GM23338 (cell line): ENCODE measurements at regions not wholly inside any gene's neighbourhood (a gene's known extent, or its start where the extent isn't known, plus 50 kb on each side); places are given as distances from the start of the nearest gene placed in this dataset.

Experiments used
- ATAC-seq: fragments of 200-7000 bp; cut with Tn5 transposase; 3 replicates; pipeline ENCODE4 v1.9.1; 2020
- DNase-seq: peaks from one replicate; pipeline ENCODE4 v3.0.0-alpha.2; 2015; ENCODE audit warnings: low spot score
- H2AFZ ChIP-seq: fragments of 200-600 bp; sonication (generic); 2 replicates; pipeline ENCODE4 v1.8.0; 2016; ENCODE audit warnings: antibody characterized with exemption, mild to moderate bottlenecking, moderate library complexity
- H3F3A ChIP-seq: fragments of 200-600 bp; sonication (generic); replicated peaks from 2 replicates; pipeline ENCODE4 v1.8.0; 2017; ENCODE audit warnings: antibody characterized with exemption, mixed run types, low read depth
- H3K27ac ChIP-seq: fragments of 200-600 bp; sonication (generic); 2 replicates; pipeline ENCODE4 v1.6.1; 2016; ENCODE audit warnings: low read depth
- H3K27me3 ChIP-seq: fragments of 200-600 bp; sonication (generic); 2 replicates; pipeline ENCODE4 v1.8.0; 2016; ENCODE audit warnings: mild to moderate bottlenecking, mixed run types, moderate library complexity; ENCODE audit not compliant: insufficient read depth
- H3K36me3 ChIP-seq: fragments of 200-600 bp; sonication (generic); 2 replicates; pipeline ENCODE4 v1.8.0; 2016; ENCODE audit warnings: mild to moderate bottlenecking; ENCODE audit not compliant: insufficient read depth
- H3K4me1 ChIP-seq: fragments of 200-600 bp; sonication (generic); 2 replicates; pipeline ENCODE4 v1.8.0; 2016; ENCODE audit warnings: mild to moderate bottlenecking, moderate library complexity; ENCODE audit not compliant: insufficient read depth
- H3K4me2 ChIP-seq: fragments of 200-600 bp; sonication (generic); 2 replicates; pipeline ENCODE4 v1.7.1; 2017; ENCODE audit warnings: mixed run types
- H3K4me3 ChIP-seq: fragments of 200-600 bp; sonication (generic); 2 replicates; pipeline ENCODE4 v1.6.1; 2016; ENCODE audit warnings: mixed run types
- H3K79me2 ChIP-seq: fragments of 200-600 bp; sonication (generic); replicated peaks from 2 replicates; pipeline ENCODE4 v1.8.0; 2017; ENCODE audit warnings: mild to moderate bottlenecking; ENCODE audit not compliant: insufficient read depth
- H3K9me2 ChIP-seq: fragments of 200-600 bp; sonication (generic); 2 replicates; pipeline ENCODE4 v1.8.0; 2017; ENCODE audit not compliant: insufficient read depth
- H4K20me1 ChIP-seq: fragments of 200-600 bp; sonication (generic); replicated peaks from 2 replicates; pipeline ENCODE4 v1.8.0; 2017; ENCODE audit warnings: mild to moderate bottlenecking; ENCODE audit not compliant: insufficient read depth
- H3K27ac Mint-ChIP-seq: 2 replicates; pipeline ENCODE4 v1.8.0; 2020; ENCODE audit warnings: inconsistent platforms, mild to moderate bottlenecking, moderate library complexity, mixed read lengths
- H3K27me3 Mint-ChIP-seq: 3 replicates; pipeline ENCODE4 v1.8.0; 2022; ENCODE audit warnings: low read depth, mild to moderate bottlenecking, moderate library complexity, mixed read lengths, inconsistent platforms; ENCODE audit not compliant: insufficient read depth, poor library complexity
- H3K36me3 Mint-ChIP-seq: 3 replicates; pipeline ENCODE4 v1.8.0; 2021; ENCODE audit warnings: low read depth, mild to moderate bottlenecking, inconsistent platforms, moderate library complexity, mixed read lengths
- H3K4me1 Mint-ChIP-seq: 3 replicates; pipeline ENCODE4 v1.8.0; 2020; ENCODE audit warnings: mild to moderate bottlenecking, inconsistent platforms, mixed read lengths
- H3K4me3 Mint-ChIP-seq: 3 replicates; pipeline ENCODE4 v1.8.0; 2021; ENCODE audit warnings: moderate library complexity, mild to moderate bottlenecking, inconsistent platforms, mixed read lengths
- H3K9me3 Mint-ChIP-seq: 3 replicates; pipeline ENCODE4 v1.8.0; 2020; ENCODE audit warnings: moderate library complexity, mild to moderate bottlenecking, inconsistent platforms, mixed read lengths
- CREB1 ChIP-seq: fragments of 250-450 bp; sonication (Bioruptor Pico); IDR thresholded peaks from 2 replicates; pipeline ENCODE4 v1.5.0; 2020; ENCODE audit warnings: low read depth, mild to moderate bottlenecking, moderate library complexity
- ETS1 ChIP-seq: IDR thresholded peaks from 2 replicates; pipeline ENCODE4 v1.6.1; 2016; ENCODE audit warnings: antibody characterized with exemption
- EZH2 ChIP-seq: fragments of 200-600 bp; sonication (generic); IDR thresholded peaks from one replicate; pipeline ENCODE4 v1.8.0; 2017; ENCODE audit warnings: antibody characterized with exemption, mild to moderate bottlenecking, low read depth; ENCODE audit not compliant: unreplicated experiment
- EZH2phosphoT487 ChIP-seq: fragments of 200-600 bp; sonication (generic); IDR thresholded peaks from one replicate; pipeline ENCODE4 v1.8.1; 2018; ENCODE audit warnings: antibody characterized with exemption; ENCODE audit not compliant: unreplicated experiment
- JUNB ChIP-seq: IDR thresholded peaks from one replicate; pipeline ENCODE4 v1.6.1; 2016; ENCODE audit warnings: antibody characterized with exemption; ENCODE audit not compliant: unreplicated experiment
- NANOG ChIP-seq: IDR thresholded peaks from 2 replicates; pipeline ENCODE4 v1.6.1; 2016; ENCODE audit warnings: antibody characterized with exemption, borderline replicate concordance
- POLR2AphosphoS5 ChIP-seq: IDR thresholded peaks from 2 replicates; pipeline ENCODE4 v1.6.1; 2016; ENCODE audit warnings: antibody characterized with exemption, low read depth
- ZNF114 ChIP-seq: fragments of 250-450 bp; sonication (Bioruptor Pico); IDR thresholded peaks from 2 replicates; pipeline ENCODE4 v1.5.0; 2020; ENCODE audit warnings: mild to moderate bottlenecking, moderate library complexity
- ZNF331 ChIP-seq: fragments of 250-450 bp; sonication (Bioruptor Pico); IDR thresholded peaks from 2 replicates; pipeline ENCODE4 v1.5.0; 2020; ENCODE audit warnings: low read depth, mild to moderate bottlenecking, moderate library complexity
- TF ChIP-seq, protein P1 (sequence below): fragments of 250-450 bp; sonication (Bioruptor Pico); IDR thresholded peaks from 2 replicates; pipeline ENCODE4 v1.5.0; 2020; ENCODE audit warnings: mild to moderate bottlenecking, moderate library complexity
- TF ChIP-seq, protein P2 (sequence below), 2 experiments: fragments of 200-600 bp in 1 of 2; sonication (generic) in 1 of 2; conservative IDR thresholded peaks; 2 replicates each; pipeline versions ENCODE4 v1.5.1 to v1.6.1; 2016 to 2017; ENCODE audit warnings: antibody characterized with exemption in 2 of 2, low read depth in 2 of 2, mild to moderate bottlenecking in 2 of 2, moderate library complexity in 1 of 2

- TF ChIP-seq, protein P1, sequence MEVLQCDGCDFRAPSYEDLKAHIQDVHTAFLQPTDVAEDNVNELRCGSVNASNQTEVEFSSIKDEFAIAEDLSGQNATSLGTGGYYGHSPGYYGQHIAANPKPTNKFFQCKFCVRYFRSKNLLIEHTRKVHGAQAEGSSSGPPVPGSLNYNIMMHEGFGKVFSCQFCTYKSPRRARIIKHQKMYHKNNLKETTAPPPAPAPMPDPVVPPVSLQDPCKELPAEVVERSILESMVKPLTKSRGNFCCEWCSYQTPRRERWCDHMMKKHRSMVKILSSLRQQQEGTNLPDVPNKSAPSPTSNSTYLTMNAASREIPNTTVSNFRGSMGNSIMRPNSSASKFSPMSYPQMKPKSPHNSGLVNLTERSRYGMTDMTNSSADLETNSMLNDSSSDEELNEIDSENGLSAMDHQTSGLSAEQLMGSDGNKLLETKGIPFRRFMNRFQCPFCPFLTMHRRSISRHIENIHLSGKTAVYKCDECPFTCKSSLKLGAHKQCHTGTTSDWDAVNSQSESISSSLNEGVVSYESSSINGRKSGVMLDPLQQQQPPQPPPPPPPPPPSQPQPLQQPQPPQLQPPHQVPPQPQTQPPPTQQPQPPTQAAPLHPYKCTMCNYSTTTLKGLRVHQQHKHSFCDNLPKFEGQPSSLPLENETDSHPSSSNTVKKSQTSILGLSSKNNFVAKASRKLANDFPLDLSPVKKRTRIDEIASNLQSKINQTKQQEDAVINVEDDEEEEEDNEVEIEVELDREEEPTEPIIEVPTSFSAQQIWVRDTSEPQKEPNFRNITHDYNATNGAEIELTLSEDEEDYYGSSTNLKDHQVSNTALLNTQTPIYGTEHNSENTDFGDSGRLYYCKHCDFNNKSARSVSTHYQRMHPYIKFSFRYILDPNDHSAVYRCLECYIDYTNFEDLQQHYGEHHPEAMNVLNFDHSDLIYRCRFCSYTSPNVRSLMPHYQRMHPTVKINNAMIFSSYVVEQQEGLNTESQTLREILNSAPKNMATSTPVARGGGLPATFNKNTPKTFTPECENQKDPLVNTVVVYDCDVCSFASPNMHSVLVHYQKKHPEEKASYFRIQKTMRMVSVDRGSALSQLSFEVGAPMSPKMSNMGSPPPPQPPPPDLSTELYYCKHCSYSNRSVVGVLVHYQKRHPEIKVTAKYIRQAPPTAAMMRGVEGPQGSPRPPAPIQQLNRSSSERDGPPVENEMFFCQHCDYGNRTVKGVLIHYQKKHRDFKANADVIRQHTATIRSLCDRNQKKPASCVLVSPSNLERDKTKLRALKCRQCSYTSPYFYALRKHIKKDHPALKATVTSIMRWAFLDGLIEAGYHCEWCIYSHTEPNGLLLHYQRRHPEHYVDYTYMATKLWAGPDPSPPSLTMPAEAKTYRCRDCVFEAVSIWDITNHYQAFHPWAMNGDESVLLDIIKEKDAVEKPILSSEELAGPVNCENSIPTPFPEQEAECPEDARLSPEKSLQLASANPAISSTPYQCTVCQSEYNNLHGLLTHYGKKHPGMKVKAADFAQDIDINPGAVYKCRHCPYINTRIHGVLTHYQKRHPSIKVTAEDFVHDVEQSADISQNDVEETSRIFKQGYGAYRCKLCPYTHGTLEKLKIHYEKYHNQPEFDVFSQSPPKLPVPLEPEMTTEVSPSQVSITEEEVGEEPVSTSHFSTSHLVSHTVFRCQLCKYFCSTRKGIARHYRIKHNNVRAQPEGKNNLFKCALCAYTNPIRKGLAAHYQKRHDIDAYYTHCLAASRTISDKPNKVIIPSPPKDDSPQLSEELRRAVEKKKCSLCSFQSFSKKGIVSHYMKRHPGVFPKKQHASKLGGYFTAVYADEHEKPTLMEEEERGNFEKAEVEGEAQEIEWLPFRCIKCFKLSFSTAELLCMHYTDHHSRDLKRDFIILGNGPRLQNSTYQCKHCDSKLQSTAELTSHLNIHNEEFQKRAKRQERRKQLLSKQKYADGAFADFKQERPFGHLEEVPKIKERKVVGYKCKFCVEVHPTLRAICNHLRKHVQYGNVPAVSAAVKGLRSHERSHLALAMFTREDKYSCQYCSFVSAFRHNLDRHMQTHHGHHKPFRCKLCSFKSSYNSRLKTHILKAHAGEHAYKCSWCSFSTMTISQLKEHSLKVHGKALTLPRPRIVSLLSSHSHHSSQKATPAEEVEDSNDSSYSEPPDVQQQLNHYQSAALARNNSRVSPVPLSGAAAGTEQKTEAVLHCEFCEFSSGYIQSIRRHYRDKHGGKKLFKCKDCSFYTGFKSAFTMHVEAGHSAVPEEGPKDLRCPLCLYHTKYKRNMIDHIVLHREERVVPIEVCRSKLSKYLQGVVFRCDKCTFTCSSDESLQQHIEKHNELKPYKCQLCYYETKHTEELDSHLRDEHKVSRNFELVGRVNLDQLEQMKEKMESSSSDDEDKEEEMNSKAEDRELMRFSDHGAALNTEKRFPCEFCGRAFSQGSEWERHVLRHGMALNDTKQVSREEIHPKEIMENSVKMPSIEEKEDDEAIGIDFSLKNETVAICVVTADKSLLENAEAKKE (CRISPR knock-in tag): no peak
- TF ChIP-seq CREB1 (CRISPR knock-in tag) (no peak), ZNF114 (CRISPR knock-in tag) (no peak), ETS1 (no peak), ZNF331 (no peak), POLR2AphosphoS5 (no peak)
Observed at GRCh38 chr2:129777762-129778583, 201.5 kb upstream of the RAB6C start (continued).

DNA sequence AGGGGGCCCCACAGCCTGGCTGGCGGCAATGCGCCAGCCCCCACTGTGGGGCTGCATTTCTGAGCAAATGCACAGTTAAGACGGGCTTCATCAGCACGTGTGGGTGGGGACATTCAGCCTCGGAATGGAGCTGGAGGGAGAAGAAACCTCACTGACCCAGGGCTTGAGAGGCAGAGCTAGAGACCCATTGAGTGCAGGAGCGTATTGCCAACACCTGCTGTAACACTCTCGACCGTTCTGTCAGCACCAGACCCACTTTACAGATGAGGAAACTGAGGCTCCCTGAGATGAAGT lies 200.9 kb upstream of the RAB6C start:
- Histone ChIP-seq H3F3A (no peaks in the 10 kb centered on the region), H3K36me3 (no peaks in the 10 kb centered on the region), H3K27me3 (no peaks in the 10 kb centered on the region), H3K4me3 (no peak overlapping the region), H2AFZ (no peak overlapping the region), H3K79me2 (no peaks in the 10 kb centered on the region), H3K4me1 (no peaks in the 10 kb centered on the region), H3K9me2 (no peaks in the 10 kb centered on the region), H4K20me1 (no peaks in the 10 kb centered on the region), H3K4me2 (no peak overlapping the region), H3K27ac (no peak overlapping the region)
- DNase-seq (no peak), ATAC-seq (no peak)
- H3K27me3 Mint-ChIP-seq: peaks cover 4% of the 10 kb centered on the region
- H3K4me3 Mint-ChIP-seq: no peak overlapping the region
- peaks cover 14% of the 10 kb centered on the region for H3K4me1 Mint-ChIP-seq
- H3K27ac Mint-ChIP-seq: no peak overlapping the region
- H3K36me3 Mint-ChIP-seq: no peaks in the 10 kb centered on the region
- no peaks in the 10 kb centered on the region for H3K9me3 Mint-ChIP-seq
- TF ChIP-seq EZH2phosphoT487: no peak
- no peak for TF ChIP-seq EZH2
- no peak for TF ChIP-seq ZNF331
- no peak for TF ChIP-seq ZNF114 (CRISPR knock-in tag)
- TF ChIP-seq ETS1: no peak
- no peak for TF ChIP-seq JUNB
- TF ChIP-seq NANOG: no peak
- TF ChIP-seq, protein P2, sequence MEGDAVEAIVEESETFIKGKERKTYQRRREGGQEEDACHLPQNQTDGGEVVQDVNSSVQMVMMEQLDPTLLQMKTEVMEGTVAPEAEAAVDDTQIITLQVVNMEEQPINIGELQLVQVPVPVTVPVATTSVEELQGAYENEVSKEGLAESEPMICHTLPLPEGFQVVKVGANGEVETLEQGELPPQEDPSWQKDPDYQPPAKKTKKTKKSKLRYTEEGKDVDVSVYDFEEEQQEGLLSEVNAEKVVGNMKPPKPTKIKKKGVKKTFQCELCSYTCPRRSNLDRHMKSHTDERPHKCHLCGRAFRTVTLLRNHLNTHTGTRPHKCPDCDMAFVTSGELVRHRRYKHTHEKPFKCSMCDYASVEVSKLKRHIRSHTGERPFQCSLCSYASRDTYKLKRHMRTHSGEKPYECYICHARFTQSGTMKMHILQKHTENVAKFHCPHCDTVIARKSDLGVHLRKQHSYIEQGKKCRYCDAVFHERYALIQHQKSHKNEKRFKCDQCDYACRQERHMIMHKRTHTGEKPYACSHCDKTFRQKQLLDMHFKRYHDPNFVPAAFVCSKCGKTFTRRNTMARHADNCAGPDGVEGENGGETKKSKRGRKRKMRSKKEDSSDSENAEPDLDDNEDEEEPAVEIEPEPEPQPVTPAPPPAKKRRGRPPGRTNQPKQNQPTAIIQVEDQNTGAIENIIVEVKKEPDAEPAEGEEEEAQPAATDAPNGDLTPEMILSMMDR (conservative IDR thresholded peaks at IDR 0.05; ENCODE audit: low read depth in 2 of 2): no peak
